GM12865 (cell line): ENCODE measurements at regions not wholly inside any gene's neighbourhood (a gene's known extent, or its start where the extent isn't known, plus 50 kb on each side); places are given as distances from the start of the nearest gene placed in this dataset.

Experiments
- DNase-seq: peaks from one replicate; pipeline ENCODE4 v3.0.0; 2010; ENCODE audit warnings: low read depth
- H3K4me3 ChIP-seq: 2 replicates; pipeline ENCODE4 v1.5.1; 2011; ENCODE audit warnings: mild to moderate bottlenecking, low read depth, low read length, control low read depth
- CTCF ChIP-seq: IDR thresholded peaks from 2 replicates; pipeline ENCODE4 v1.5.1; 2011; ENCODE audit warnings: low read length, control low read depth, low read depth, inconsistent platforms; ENCODE audit not compliant: insufficient read depth; ENCODE audit errors: missing control alignments

GRCh38 chr18:31246460-31246859 is 71.5 kb upstream of the DSG1 start:
- no peak overlapping the region for H3K4me3 ChIP-seq
- no peak for TF ChIP-seq CTCF
- no peak for DNase-seq

DNA sequence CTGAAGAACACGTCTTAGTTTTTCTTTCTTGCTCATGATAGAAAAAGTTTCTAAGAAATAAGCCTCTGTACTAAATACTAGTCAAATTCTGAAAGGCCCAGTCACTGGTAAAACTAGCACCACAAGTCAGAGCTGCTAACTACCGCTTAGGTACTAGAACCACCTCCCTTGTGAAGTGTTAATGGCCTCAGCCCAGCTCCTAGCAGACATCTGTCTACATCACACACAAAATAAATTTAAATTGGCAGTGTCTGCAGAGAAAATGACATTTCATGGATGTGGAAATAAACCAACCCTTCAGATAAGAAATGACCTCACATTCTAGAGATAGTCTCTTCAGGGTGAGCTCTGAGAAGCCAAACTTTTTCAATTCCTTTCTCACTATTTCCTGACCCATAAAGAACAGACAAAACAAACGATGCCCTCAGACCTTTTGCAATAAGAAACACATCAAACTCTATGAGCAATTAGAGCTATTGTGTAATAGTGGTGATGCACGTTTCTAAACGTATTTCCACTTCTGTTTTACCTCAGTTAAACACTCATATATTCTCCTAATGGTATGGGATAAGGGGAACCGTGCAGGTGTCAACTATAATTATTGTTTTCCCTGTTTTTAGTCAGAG is 70.3 kb upstream of the DSG1 start:
- no peak overlapping the region for H3K4me3 ChIP-seq
- TF ChIP-seq CTCF, result no peak
- no peak for DNase-seq

GRCh38 chr18:31248783-31249521 is 69.0 kb upstream of the DSG1 start:
- TF ChIP-seq CTCF, result no peak
- DNase-seq, result no peak
- H3K4me3 ChIP-seq, result no peak overlapping the region

GRCh38 chr18:31250902-31251301 is 67.1 kb upstream of the DSG1 start:
- DNase-seq, result no peak
- TF ChIP-seq CTCF, result no peak

DNA sequence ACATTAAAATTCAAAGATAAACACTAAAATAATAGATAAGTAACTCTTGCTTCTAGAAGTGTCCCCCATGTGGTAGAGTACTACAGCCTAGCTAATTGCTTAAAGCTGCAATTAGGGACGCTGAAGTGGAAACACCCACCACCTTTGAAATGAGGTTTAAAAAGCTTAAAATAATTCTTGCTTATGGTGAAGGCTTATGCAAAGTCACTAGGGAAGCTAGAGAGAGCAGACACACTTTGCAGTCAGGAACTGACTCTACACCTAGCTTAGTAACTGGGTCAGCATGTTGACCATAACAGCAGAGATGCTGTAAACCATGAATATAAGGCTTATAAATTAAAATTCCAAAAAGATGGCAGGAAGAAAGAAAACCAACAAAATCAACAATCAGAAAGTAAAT is 65.4 kb upstream of the DSG1 start:
- no peak for DNase-seq
- no peak for TF ChIP-seq CTCF
- no peak overlapping the region for H3K4me3 ChIP-seq

More at GRCh38 chr18:31250902-31251301, 67.1 kb upstream of the DSG1 start:
- H3K4me3 ChIP-seq, result no peak overlapping the region

- peak; percentile 42 for DNase-seq
- no peak for TF ChIP-seq CTCF
- H3K4me3 ChIP-seq, result no peak overlapping the region
These were observed 62.0 kb upstream of the DSG1 start for GRCh38 chr18:31255953-31256352.

GRCh38 chr18:31258789-31259188 is 59.2 kb upstream of the DSG1 start:
- DNase-seq, result no peak
- no peak for TF ChIP-seq CTCF
- no peak overlapping the region for H3K4me3 ChIP-seq
